ENCODE measurements at regions not wholly inside any gene's neighbourhood (a gene's known extent, or its start where the extent isn't known, plus 50 kb on each side); places are given as distances from the start of the nearest gene placed in this dataset.

DNA sequence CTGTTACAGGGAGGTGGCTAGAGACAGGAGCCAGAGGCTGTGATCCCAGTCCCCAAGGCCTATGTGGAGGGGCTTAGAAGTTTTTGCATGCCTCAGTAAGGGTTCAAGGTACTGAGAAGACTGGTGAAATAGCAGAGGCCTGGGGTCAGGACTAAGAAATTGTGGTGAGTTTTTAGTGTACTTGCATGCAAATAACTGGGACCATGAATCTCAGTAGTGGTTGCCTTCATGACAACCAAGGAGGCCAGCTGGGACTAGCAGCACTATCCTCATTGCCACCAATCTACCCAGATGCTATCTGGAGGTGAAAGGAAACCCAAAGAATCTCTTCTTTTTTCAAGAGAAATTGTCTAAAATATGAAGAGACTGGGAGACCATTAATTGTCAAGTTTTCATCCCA lies 395.1 kb downstream of the CETN3 start:
- TF ChIP-seq, protein P1, sequence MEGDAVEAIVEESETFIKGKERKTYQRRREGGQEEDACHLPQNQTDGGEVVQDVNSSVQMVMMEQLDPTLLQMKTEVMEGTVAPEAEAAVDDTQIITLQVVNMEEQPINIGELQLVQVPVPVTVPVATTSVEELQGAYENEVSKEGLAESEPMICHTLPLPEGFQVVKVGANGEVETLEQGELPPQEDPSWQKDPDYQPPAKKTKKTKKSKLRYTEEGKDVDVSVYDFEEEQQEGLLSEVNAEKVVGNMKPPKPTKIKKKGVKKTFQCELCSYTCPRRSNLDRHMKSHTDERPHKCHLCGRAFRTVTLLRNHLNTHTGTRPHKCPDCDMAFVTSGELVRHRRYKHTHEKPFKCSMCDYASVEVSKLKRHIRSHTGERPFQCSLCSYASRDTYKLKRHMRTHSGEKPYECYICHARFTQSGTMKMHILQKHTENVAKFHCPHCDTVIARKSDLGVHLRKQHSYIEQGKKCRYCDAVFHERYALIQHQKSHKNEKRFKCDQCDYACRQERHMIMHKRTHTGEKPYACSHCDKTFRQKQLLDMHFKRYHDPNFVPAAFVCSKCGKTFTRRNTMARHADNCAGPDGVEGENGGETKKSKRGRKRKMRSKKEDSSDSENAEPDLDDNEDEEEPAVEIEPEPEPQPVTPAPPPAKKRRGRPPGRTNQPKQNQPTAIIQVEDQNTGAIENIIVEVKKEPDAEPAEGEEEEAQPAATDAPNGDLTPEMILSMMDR (IDR thresholded peaks at IDR 0.05): no peak
- TF ChIP-seq POLR2A (IDR thresholded peaks at IDR 0.05): no peak
